Right lobe of liver (tissue), 4 donors: ENCODE measurements at regions not wholly inside any gene's neighbourhood (a gene's known extent, or its start where the extent isn't known, plus 50 kb on each side); places are given as distances from the start of the nearest gene placed in this dataset.

Source experiments
- CTCF ChIP-seq, 4 donors: fragments of 200-600 bp in 3 of 4; fragments of 450-650 bp in 1 of 4; IDR thresholded peaks; one replicate each; pipeline versions ENCODE4 v1.5.1 to v1.8.0; 2016 to 2022; ENCODE audit warnings: antibody characterized with exemption in 4 of 4, mild to moderate bottlenecking in 2 of 4
- POLR2A ChIP-seq: fragments of 450-650 bp; IDR thresholded peaks from one replicate; pipeline ENCODE4 v1.6.1; 2017; ENCODE audit warnings: antibody characterized with exemption, mild to moderate bottlenecking
- donor health status: DM: no; HTN: no; CAD: no.
- donor health status: DM: no; HTN: no; CAD: no.
- donor health status: DM: no; HTN: yes; CAD: no.

GRCh38 chr22:34064696-34065095, 144.4 kb upstream of the LARGE1 start:
- no peak for TF ChIP-seq CTCF (IDR thresholded peaks at IDR 0.05)
- no peak for TF ChIP-seq POLR2A
